ENCODE measurements at regions not wholly inside any gene's neighbourhood (a gene's known extent, or its start where the extent isn't known, plus 50 kb on each side); places are given as distances from the start of the nearest gene placed in this dataset.
"Not testable (repeated sequence)": the region's sequence is repeated elsewhere in the genome, so short reads cannot be mapped to it uniquely, and the experiment has no call there.

- DNase-seq (ENCODE audit: low spot score) (no peak), ATAC-seq (ENCODE audit: insufficient number of reproducible peaks, low FRiP score, low read depth) (no peak)
- Histone ChIP-seq H3K4me3 (no peak overlapping the region), H3K9me3 (no peaks in the 10 kb centered on the region), H3K27ac (no peak overlapping the region), H3K4me1 (ENCODE audit: control insufficient read depth in 1 of 2, low read depth in 2 of 2) (no peaks in the 10 kb centered on the region), H3K36me3 (no peaks in the 10 kb centered on the region), H3K27me3 (replicated peaks; ENCODE audit: insufficient read depth) (no peaks in the 10 kb centered on the region)
- TF ChIP-seq, protein P1, sequence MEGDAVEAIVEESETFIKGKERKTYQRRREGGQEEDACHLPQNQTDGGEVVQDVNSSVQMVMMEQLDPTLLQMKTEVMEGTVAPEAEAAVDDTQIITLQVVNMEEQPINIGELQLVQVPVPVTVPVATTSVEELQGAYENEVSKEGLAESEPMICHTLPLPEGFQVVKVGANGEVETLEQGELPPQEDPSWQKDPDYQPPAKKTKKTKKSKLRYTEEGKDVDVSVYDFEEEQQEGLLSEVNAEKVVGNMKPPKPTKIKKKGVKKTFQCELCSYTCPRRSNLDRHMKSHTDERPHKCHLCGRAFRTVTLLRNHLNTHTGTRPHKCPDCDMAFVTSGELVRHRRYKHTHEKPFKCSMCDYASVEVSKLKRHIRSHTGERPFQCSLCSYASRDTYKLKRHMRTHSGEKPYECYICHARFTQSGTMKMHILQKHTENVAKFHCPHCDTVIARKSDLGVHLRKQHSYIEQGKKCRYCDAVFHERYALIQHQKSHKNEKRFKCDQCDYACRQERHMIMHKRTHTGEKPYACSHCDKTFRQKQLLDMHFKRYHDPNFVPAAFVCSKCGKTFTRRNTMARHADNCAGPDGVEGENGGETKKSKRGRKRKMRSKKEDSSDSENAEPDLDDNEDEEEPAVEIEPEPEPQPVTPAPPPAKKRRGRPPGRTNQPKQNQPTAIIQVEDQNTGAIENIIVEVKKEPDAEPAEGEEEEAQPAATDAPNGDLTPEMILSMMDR (IDR thresholded peaks at IDR 0.05), result no peak
These were observed 208.8 kb downstream of the TMA16 start for GRCh38 chr4:163703251-163703650.

- Histone ChIP-seq H3K27me3 (replicated peaks; ENCODE audit: insufficient read depth) (no peaks in the 10 kb centered on the region), H3K4me1 (ENCODE audit: control insufficient read depth in 1 of 2, low read depth in 2 of 2) (no peaks in the 10 kb centered on the region), H3K4me3 (no peak overlapping the region), H3K36me3 (no peaks in the 10 kb centered on the region), H3K9me3 (no peaks in the 10 kb centered on the region), H3K27ac (no peak overlapping the region)
- ATAC-seq (ENCODE audit: insufficient number of reproducible peaks, low FRiP score, low read depth), result no peak
- DNase-seq (ENCODE audit: low spot score), result no peak
- TF ChIP-seq, protein P1 (IDR thresholded peaks at IDR 0.05), result no peak
These were observed 213.4 kb downstream of the TMA16 start for GRCh38 chr4:163707873-163708272.

DNA sequence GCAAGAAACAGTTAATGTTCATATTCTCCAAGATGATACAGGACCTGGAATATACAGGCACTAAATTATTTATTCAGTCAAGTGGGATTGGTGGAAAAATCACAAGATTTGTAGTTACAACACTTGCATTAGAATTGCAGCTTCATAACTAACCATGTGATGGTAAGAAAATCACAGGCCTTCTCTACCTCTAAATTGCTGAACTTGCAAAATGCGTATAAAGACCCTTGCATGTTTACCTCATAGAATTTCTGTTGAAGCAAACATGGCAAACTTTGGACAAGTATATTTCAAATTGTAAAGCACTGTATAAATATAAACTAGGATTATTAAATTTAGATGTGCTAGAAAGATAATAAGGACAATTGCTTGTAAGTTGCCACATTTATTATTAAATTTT, 215.1 kb downstream of the TMA16 start:
- DNase-seq (ENCODE audit: low spot score), result no peak
- H3K4me3 ChIP-seq, result no peak overlapping the region
- ATAC-seq (ENCODE audit: insufficient number of reproducible peaks, low FRiP score, low read depth), result no peak
- H3K4me1 ChIP-seq (ENCODE audit: control insufficient read depth in 1 of 2, low read depth in 2 of 2), result no peaks in the 10 kb centered on the region
- no peak overlapping the region for H3K27ac ChIP-seq
- no peaks in the 10 kb centered on the region for H3K36me3 ChIP-seq
- H3K27me3 ChIP-seq (replicated peaks; ENCODE audit: insufficient read depth), result no peaks in the 10 kb centered on the region
- H3K9me3 ChIP-seq, result no peaks in the 10 kb centered on the region
- TF ChIP-seq, protein P1 (IDR thresholded peaks at IDR 0.05), result no peak

DNA sequence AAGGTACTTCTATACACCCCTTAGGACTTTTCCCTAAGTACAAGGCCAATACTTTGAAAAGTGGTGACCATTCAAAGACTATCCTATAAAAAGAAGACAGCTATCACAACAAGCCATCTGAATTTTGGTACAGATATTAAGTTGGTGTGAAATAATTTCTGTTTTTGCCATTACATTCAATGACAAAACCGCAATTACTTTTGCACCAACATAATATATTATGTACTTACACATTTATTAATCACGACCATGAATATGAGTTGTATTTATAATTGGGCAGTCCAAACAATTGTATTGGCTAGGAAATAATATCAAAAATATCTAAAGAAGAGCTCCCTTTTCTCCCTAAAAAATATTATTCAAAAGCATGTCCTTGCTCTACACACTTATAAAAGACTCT, 215.7 kb downstream of the TMA16 start:
- H3K36me3 ChIP-seq, result no peaks in the 10 kb centered on the region
- H3K9me3 ChIP-seq, result no peaks in the 10 kb centered on the region
- no peak overlapping the region for H3K4me3 ChIP-seq
- no peak for DNase-seq (ENCODE audit: low spot score)
- no peak overlapping the region for H3K27ac ChIP-seq
- ATAC-seq (ENCODE audit: insufficient number of reproducible peaks, low FRiP score, low read depth), result no peak
- no peaks in the 10 kb centered on the region for H3K27me3 ChIP-seq (replicated peaks; ENCODE audit: insufficient read depth)
- TF ChIP-seq, protein P1 (IDR thresholded peaks at IDR 0.05), result no peak
- no peaks in the 10 kb centered on the region for H3K4me1 ChIP-seq (ENCODE audit: control insufficient read depth in 1 of 2, low read depth in 2 of 2)

DNA sequence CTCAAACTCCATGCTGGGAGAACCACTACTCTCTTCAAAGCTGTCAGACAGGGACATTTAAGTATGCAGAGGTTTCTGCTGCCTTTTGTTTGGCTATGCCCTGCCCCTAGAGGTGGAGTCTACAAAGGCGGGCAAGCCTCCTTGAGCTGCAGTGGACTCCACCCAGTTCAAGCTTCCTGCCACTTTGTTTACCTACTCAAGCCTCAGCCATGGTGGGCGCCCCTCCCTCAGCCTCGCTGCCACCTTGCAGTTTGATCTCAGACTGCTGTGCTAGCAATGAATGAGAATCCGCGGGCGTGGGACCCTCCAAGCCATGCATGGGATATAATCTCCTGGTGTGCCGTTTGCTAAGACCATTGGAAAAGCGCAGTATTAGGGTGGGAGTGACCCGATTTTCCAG, 230.0 kb downstream of the TMA16 start:
- not testable (repeated sequence) for H3K4me1 ChIP-seq (ENCODE audit: control insufficient read depth in 1 of 2, low read depth in 2 of 2); H3K9me3 ChIP-seq; H3K4me3 ChIP-seq; H3K27ac ChIP-seq; H3K27me3 ChIP-seq (replicated peaks; ENCODE audit: insufficient read depth); H3K36me3 ChIP-seq; DNase-seq (ENCODE audit: low spot score); ATAC-seq (ENCODE audit: insufficient number of reproducible peaks, low FRiP score, low read depth)

GRCh38 chr4:163726641-163727040, 232.2 kb downstream of the TMA16 start:
- Histone ChIP-seq H3K4me1 (ENCODE audit: control insufficient read depth in 1 of 2, low read depth in 2 of 2) (no peaks in the 10 kb centered on the region), H3K9me3 (no peaks in the 10 kb centered on the region), H3K36me3 (no peaks in the 10 kb centered on the region), H3K4me3 (no peak overlapping the region), H3K27me3 (replicated peaks; ENCODE audit: insufficient read depth) (no peaks in the 10 kb centered on the region), H3K27ac (no peak overlapping the region)
- no peak for DNase-seq (ENCODE audit: low spot score)
- no peak for ATAC-seq (ENCODE audit: insufficient number of reproducible peaks, low FRiP score, low read depth)
- TF ChIP-seq, protein P1 (IDR thresholded peaks at IDR 0.05), result no peak
